GM12892 (cell line): ENCODE measurements at regions not wholly inside any gene's neighbourhood (a gene's known extent, or its start where the extent isn't known, plus 50 kb on each side); places are given as distances from the start of the nearest gene placed in this dataset.

ENCODE experiments used
- POLR2A ChIP-seq: IDR thresholded peaks from 2 replicates; pipeline ENCODE4 v1.6.1; 2011; ENCODE audit warnings: low read depth, low read length, control low read depth
- POLR2AphosphoS5 ChIP-seq: IDR thresholded peaks from 2 replicates; pipeline ENCODE4 v1.6.1; 2011; ENCODE audit warnings: low read depth, low read length, control low read depth

DNA sequence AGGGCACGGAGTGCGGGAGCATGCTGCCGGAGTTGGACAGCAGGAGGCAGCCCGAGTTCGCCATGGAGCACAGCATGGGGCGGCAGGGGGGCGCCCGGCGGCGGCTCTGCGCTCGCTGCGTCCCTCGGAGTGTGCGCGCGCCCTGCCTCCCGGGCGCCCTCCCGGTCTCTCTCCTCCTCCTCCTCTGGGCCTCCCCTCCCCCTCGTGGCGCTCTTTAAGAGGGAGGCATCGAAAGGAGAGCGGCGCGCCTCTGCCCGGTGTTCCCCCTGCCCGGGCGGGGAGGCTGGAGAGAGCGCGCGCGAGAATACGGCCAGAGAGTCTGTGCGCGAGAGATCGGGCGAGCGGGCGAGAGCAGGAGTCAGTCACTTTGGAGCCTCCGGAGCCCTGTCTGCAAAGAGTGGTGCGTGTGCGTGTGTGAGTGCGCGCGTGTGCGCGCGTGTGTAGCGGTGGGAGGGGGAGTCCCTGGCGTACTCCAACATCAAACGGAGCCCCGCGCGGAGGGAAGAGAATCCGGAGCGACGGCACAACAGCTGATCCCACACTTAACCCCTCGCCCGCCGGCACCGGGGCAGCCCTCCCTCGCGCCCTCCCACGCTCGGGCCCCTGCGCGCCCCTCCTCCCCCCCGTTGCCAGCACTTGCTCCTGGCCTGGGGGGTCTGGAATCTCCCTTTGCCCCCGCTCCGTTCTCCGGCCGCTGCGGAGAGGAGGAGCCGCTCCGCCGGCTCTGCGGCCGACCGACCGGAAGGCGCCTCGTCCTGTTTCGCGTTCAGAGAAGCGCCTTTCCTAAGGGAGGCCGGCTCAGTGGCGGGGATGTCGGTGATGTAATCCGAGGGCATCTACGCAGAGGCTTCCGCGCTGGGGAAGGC is 108.9 kb downstream of the ENGASE start:
- TF ChIP-seq POLR2A, result no peak
- TF ChIP-seq POLR2AphosphoS5, result no peak
